Astrocyte (in vitro differentiated cells and primary cell): ENCODE measurements at regions not wholly inside any gene's neighbourhood (a gene's known extent, or its start where the extent isn't known, plus 50 kb on each side); places are given as distances from the start of the nearest gene placed in this dataset.

ENCODE experiments used
- CTCF ChIP-seq: IDR thresholded peaks from 2 replicates; pipeline ENCODE4 v1.5.1; 2011; ENCODE audit warnings: low read depth, mild to moderate bottlenecking, inconsistent platforms, low read length, moderate library complexity; ENCODE audit not compliant: insufficient read depth
- EZH2 ChIP-seq: IDR thresholded peaks from 2 replicates; pipeline ENCODE4 v1.6.1; 2012; ENCODE audit warnings: mild to moderate bottlenecking, low read length, inconsistent platforms; ENCODE audit not compliant: insufficient read depth

- TF ChIP-seq CTCF (no peak), EZH2 (no peak)
These were observed 141.4 kb upstream of the DOK6 start for GRCh38 chr18:69259282-69259681.
